HCT116 (cell line): ENCODE measurements at regions not wholly inside any gene's neighbourhood (a gene's known extent, or its start where the extent isn't known, plus 50 kb on each side); places are given as distances from the start of the nearest gene placed in this dataset.

Source experiments
- ATAC-seq: fragments of 200-7000 bp; cut with Tn5 transposase; 2 replicates; pipeline ENCODE4 v1.9.1; 2020; ENCODE audit warnings: mild to moderate bottlenecking, moderate library complexity
- BruUV-seq: library from RNA; stranded (reverse); fragments of 400-500 nt; replicated peaks from 2 replicates; lab custom pipeline; 2021; lab: Mats Ljungman, UMichigan
- CTCF ChIA-PET: fragments of 300-600 bp; sonication (Branson Sonifier 250); formaldehyde crosslinking; loops from one replicate; lab custom pipeline; 2021; ENCODE audit warnings: antibody characterized with exemption; lab: Charles Lee
- POLR2A ChIA-PET: fragments of 300-600, 350-600 bp; sonication (Branson Sonifier 250); formaldehyde crosslinking; loops from one replicate; lab custom pipeline; 2021; ENCODE audit warnings: antibody characterized with exemption; lab: Charles Lee
- RAD21 ChIA-PET, 2 experiments: fragments of 300-600 bp; sonication (Branson Sonifier 250); formaldehyde crosslinking; loops; one replicate each; lab custom pipeline; 2023; ENCODE audit warnings: low total read pairs in 2 of 2; ENCODE audit not compliant: uncharacterized antibody in 2 of 2, unreplicated experiment in 2 of 2, low non-redundant PET in 1 of 2; lab: Charles Lee
- DNase-seq: peaks from one replicate; pipeline ENCODE4 v3.0.0-alpha.2; 2010; ENCODE audit warnings: low read depth, low spot score
- H2AFZ ChIP-seq: fragments of 200-600 bp; shearing (Covaris generic), sonication (generic); 2 replicates; pipeline ENCODE4 v1.6.1; 2017; ENCODE audit warnings: low read depth, mixed run types, mixed read lengths, antibody characterized with exemption, low read length; ENCODE audit not compliant: poor library complexity, severe bottlenecking
- H3K27ac ChIP-seq: 2 replicates; pipeline ENCODE4 v1.5.1; 2012; ENCODE audit warnings: low read depth, low read length
- H3K27me3 ChIP-seq: fragments of 200-600 bp; sonication (generic); 2 replicates; pipeline ENCODE4 v1.6.1; 2016; ENCODE audit warnings: mixed run types, low read length, mixed read lengths; ENCODE audit not compliant: insufficient read depth
- H3K36me3 ChIP-seq, 2 experiments: fragments of 200-500 bp in 1 of 2; fragments of 200-600 bp in 1 of 2; sonication (Bioruptor generic) in 1 of 2; sonication (generic) in 1 of 2; 2 replicates each; pipeline versions ENCODE4 v1.5.1 to v1.6.1; 2014 to 2016; ENCODE audit warnings: low read length in 2 of 2, inconsistent platforms in 1 of 2, mixed read lengths in 1 of 2, mixed run types in 1 of 2; ENCODE audit not compliant: insufficient read depth in 2 of 2, control insufficient read depth in 1 of 2
- H3K4me1 ChIP-seq, 2 experiments: fragments of 200-600 bp in 1 of 2; sonication (generic) in 1 of 2; 2 replicates each; pipeline versions ENCODE4 v1.5.1 to v1.6.1; 2012 to 2017; ENCODE audit warnings: low read length in 2 of 2, inconsistent platforms in 1 of 2, mild to moderate bottlenecking in 1 of 2, mixed read lengths in 1 of 2, mixed run types in 1 of 2, moderate library complexity in 1 of 2; ENCODE audit not compliant: insufficient read depth in 2 of 2, control insufficient read depth in 1 of 2
- H3K4me2 ChIP-seq: fragments of 200-600 bp; sonication (generic); 2 replicates; pipeline ENCODE4 v1.6.1; 2017; ENCODE audit warnings: mixed run types, low read length, mixed read lengths
- H3K4me3 ChIP-seq, 2 experiments: fragments of 200-600 bp in 1 of 2; sonication (generic) in 1 of 2; replicated peaks in 1 of 2; 2 replicates each; pipeline ENCODE4 v1.5.1; 2011 to 2016; ENCODE audit warnings: low read length in 2 of 2, control low read depth in 1 of 2, low read depth in 1 of 2, mild to moderate bottlenecking in 1 of 2, mixed read lengths in 1 of 2, mixed run types in 1 of 2
- H3K79me2 ChIP-seq: fragments of 200-600 bp; sonication (generic); 2 replicates; pipeline ENCODE4 v1.6.1; 2017; ENCODE audit warnings: mild to moderate bottlenecking, mixed run types, low read length, moderate library complexity, mixed read lengths; ENCODE audit not compliant: insufficient read depth
- H3K9ac ChIP-seq: fragments of 200-600 bp; sonication (generic); 2 replicates; pipeline ENCODE4 v1.6.1; 2016; ENCODE audit warnings: low read length, mixed read lengths
- H3K9me2 ChIP-seq: fragments of 200-600 bp; sonication (generic), shearing (Covaris generic); 2 replicates; pipeline ENCODE4 v1.6.1; 2017; ENCODE audit warnings: mixed run types, mild to moderate bottlenecking, moderate library complexity; ENCODE audit not compliant: insufficient read depth
- H3K9me3 ChIP-seq, 2 experiments: fragments of 200-500 bp in 1 of 2; fragments of 200-600 bp in 1 of 2; sonication (Bioruptor generic) in 1 of 2; sonication (generic) in 1 of 2; 2 replicates each; pipeline ENCODE4 v1.6.1; 2014 to 2017; ENCODE audit warnings: low read length in 2 of 2, mixed read lengths in 2 of 2, inconsistent platforms in 1 of 2, low read depth in 1 of 2, mild to moderate bottlenecking in 1 of 2, mixed run types in 1 of 2, moderate library complexity in 1 of 2; ENCODE audit not compliant: control insufficient read depth in 1 of 2, insufficient read depth in 1 of 2
- H4K20me1 ChIP-seq: fragments of 200-600 bp; sonication (generic), shearing (Covaris generic); 2 replicates; pipeline ENCODE4 v1.6.1; 2017; ENCODE audit warnings: mixed run types, mild to moderate bottlenecking, moderate library complexity; ENCODE audit not compliant: insufficient read depth
- CBX3 ChIP-seq: IDR thresholded peaks from 2 replicates; pipeline ENCODE4 v1.6.1; 2012; ENCODE audit warnings: low read depth
- CEBPB ChIP-seq: IDR thresholded peaks from 2 replicates; pipeline ENCODE4 v1.6.1; 2012; ENCODE audit warnings: low read depth
- EGR1 ChIP-seq: IDR thresholded peaks from 2 replicates; pipeline ENCODE4 v1.6.1; 2012; ENCODE audit warnings: low read depth
- ELF1 ChIP-seq: IDR thresholded peaks from 2 replicates; pipeline ENCODE4 v1.6.1; 2012; ENCODE audit warnings: low read depth, borderline replicate concordance
- EZH2 ChIP-seq: fragments of 200-600 bp; sonication (generic); IDR thresholded peaks from 2 replicates; pipeline ENCODE4 v1.6.1; 2017; ENCODE audit warnings: antibody characterized with exemption, mixed run types
- FOSL1 ChIP-seq: IDR thresholded peaks from 2 replicates; pipeline ENCODE4 v1.6.1; 2012; ENCODE audit warnings: low read depth
- JUND ChIP-seq: IDR thresholded peaks from 2 replicates; pipeline ENCODE4 v1.6.1; 2012
- POLR2A ChIP-seq: IDR thresholded peaks from 2 replicates; pipeline ENCODE4 v1.7.0; 2011; ENCODE audit warnings: borderline replicate concordance; ENCODE audit not compliant: insufficient read depth, insufficient read length; ENCODE audit errors: extremely low read depth
- POLR2AphosphoS5 ChIP-seq: IDR thresholded peaks from 2 replicates; pipeline ENCODE4 v1.6.1; 2011; ENCODE audit warnings: mild to moderate bottlenecking, low read depth, low read length, moderate library complexity
- SP1 ChIP-seq: IDR thresholded peaks from 2 replicates; pipeline ENCODE4 v1.6.1; 2012; ENCODE audit warnings: low read depth
- SRF ChIP-seq: IDR thresholded peaks from 2 replicates; pipeline ENCODE4 v1.6.1; 2012; ENCODE audit warnings: low read depth
- ZFX ChIP-seq: fragments of 450-650 bp; IDR thresholded peaks from 2 replicates; pipeline ENCODE4 v1.6.1; 2017
- intact Hi-C: fragments of 100-400 bp; cut with micrococcal nuclease; formaldehyde crosslinking; loops from 2 replicates; pipeline ENCODE4 v1.10.0; 2022
- TF ChIP-seq, protein P1 (sequence below): IDR thresholded peaks from 2 replicates; pipeline ENCODE4 v1.6.1; 2011; ENCODE audit warnings: mild to moderate bottlenecking, low read length, moderate library complexity; ENCODE audit not compliant: insufficient replicate concordance; ENCODE audit errors: extremely low read depth

DNA sequence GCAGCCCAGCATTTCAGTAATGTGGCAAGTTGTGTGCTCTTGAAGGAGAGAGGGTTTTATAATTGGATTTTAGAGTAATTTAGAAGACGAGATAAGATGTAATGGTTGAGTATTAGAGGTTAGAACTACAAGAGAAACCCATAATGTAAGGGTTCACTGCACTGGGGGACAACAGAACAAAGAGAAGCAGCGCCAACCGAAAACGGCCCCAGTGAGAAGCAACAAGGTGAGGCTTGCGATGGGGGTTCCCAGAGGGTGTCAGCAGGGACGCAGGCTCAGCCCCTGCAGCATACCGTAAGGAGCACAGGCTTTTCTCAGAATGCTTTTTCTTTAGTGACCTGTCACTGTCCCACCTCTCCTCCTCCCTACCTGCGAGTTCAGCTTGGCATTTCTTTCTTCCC, 183.9 kb upstream of the ETAA1 start:
- Histone ChIP-seq H3K4me2 (no peak overlapping the region), H2AFZ (no peak overlapping the region), H3K4me1 (no peaks in the 10 kb centered on the region), H3K9me2 (no peaks in the 10 kb centered on the region), H3K79me2 (no peaks in the 10 kb centered on the region), H3K27ac (no peak overlapping the region), H3K9ac (no peak overlapping the region), H3K4me3 (no peak overlapping the region), H3K27me3 (no peaks in the 10 kb centered on the region), H4K20me1 (peaks cover 4% of the 10 kb centered on the region; the same call in 1 of the 2 replicates), H3K9me3 (no peaks in the 10 kb centered on the region), H3K36me3 (no peaks in the 10 kb centered on the region)
- ATAC-seq, result no peak
- ChIA-PET RAD21 (no interaction called here), CTCF (no interaction called here), POLR2A (no interaction called here)
- no peak for DNase-seq
- TF ChIP-seq, protein P1, sequence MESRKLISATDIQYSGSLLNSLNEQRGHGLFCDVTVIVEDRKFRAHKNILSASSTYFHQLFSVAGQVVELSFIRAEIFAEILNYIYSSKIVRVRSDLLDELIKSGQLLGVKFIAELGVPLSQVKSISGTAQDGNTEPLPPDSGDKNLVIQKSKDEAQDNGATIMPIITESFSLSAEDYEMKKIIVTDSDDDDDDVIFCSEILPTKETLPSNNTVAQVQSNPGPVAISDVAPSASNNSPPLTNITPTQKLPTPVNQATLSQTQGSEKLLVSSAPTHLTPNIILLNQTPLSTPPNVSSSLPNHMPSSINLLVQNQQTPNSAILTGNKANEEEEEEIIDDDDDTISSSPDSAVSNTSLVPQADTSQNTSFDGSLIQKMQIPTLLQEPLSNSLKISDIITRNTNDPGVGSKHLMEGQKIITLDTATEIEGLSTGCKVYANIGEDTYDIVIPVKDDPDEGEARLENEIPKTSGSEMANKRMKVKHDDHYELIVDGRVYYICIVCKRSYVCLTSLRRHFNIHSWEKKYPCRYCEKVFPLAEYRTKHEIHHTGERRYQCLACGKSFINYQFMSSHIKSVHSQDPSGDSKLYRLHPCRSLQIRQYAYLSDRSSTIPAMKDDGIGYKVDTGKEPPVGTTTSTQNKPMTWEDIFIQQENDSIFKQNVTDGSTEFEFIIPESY, result no peak
- no peak for TF ChIP-seq SP1
- no peak for TF ChIP-seq EZH2
- TF ChIP-seq CEBPB, result no peak
- no peak for TF ChIP-seq JUND
- no peak for TF ChIP-seq CBX3
- no peak for TF ChIP-seq SRF
- TF ChIP-seq EGR1, result no peak
- TF ChIP-seq ELF1, result no peak
- no peak for TF ChIP-seq POLR2A
- TF ChIP-seq ZFX, result no peak
- no peak for TF ChIP-seq FOSL1
- TF ChIP-seq POLR2AphosphoS5, result no peak
- intact Hi-C loops, result no loop called here
- no TSS peak for BruUV-seq
